Medulla oblongata (tissue), 1 donor: ENCODE measurements at regions not wholly inside any gene's neighbourhood (a gene's known extent, or its start where the extent isn't known, plus 50 kb on each side); places are given as distances from the start of the nearest gene placed in this dataset.
"Not testable (repeated sequence)": the region's sequence is repeated elsewhere in the genome, so short reads cannot be mapped to it uniquely, and the experiment has no call there.

Experiments used
- DNase-seq: peaks from one replicate; pipeline ENCODE4 v3.0.0-alpha.2; 2015; ENCODE audit errors: extremely low spot score

DNA sequence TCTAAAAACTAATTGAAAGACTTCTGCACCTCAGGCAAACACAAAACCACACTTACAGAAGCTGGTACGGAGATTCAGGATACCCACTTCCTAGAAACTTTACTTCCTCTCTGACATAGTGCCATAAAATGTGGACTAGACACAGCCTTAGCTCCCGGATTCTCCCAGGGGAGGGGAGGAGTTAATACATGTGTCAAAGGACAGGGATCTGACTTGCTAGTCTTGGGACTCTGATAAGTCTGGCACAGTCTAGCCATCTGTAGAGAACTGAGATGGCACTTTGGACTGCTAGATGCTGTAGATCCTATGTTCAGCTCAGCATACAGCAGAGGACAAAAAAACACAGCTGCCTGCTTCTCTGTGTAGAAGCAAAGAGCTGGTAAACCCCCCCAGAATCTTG is 769.8 kb upstream of the MIR17HG start:
- no peak for DNase-seq

DNA sequence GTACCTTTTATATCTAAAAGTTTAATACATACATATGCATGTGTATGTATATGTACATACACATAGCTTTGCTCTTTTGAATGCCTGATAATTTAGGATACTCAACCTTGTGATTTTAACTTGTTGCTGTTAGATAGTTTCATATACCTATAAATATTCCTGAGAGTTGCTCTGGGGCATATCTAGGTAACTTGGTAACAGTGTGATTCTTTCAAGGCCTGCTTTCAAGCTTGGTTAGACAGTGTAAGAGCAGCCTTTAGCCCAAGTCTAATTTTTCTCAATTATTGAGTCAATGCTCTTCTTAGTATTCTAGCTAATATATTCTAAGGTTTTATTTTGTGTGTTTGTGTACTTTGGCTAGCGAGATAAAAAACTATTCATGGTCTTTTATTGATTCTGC is 762.1 kb upstream of the MIR17HG start:
- no peak for DNase-seq

DNA sequence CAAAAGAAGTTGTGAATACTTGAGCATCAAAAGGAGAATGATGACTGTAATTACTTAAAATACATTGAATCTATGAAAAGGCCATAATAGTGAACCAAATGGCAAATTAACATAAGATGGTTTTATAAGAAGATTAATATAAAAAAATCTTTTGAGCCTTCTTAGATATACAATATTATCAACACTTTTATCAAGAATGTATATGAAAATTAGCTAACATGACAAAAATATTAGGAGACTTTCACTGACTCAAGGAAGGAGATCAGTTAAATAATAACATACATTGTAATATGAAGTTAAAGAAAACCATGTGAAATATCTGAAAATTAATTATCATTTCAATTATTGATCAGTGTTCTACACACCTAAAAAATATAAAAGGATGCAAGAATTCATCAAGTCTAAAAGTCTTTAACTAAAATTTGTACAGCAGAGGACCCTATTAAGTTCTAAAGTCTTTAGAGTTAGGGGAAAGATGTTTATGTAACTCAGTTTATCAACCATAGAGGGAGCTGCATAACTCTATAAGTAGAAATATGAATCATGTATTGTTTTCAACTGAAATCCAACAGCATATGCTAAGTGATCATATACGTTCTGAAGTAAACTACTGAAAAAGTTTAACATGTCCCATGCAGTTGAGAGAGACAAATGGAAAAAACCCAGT is 756.1 kb upstream of the MIR17HG start:
- DNase-seq, result no peak

GRCh38 chr13:90591927-90592268 is 755.6 kb upstream of the MIR17HG start:
- DNase-seq, result no peak

GRCh38 chr13:90592943-90593342 is 754.5 kb upstream of the MIR17HG start:
- DNase-seq, result no peak

GRCh38 chr13:90594681-90595080 is 752.8 kb upstream of the MIR17HG start:
- no peak for DNase-seq

- DNase-seq, result no peak
Measured at GRCh38 chr13:90605664-90606063, 741.8 kb upstream of the MIR17HG start.

DNA sequence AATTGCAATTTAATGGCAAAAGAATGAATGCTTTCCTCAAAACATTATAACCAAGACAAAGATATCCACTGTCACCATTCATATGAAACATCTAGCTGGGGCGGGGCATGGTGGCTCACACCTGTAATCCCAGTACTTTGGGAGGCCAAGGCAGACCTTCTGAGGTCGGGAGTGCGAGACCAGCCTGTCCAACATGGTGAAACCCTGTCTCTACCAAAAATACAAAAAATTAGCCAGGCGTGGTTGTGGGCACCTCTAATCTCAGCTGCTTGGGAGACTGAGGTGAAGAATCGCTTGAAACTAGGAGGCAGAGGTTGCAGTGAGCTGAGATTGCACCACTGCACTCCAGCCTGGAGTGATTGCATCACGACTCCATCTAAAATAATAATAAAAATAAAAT is 740.6 kb upstream of the MIR17HG start:
- not testable (repeated sequence) for DNase-seq

GRCh38 chr13:90612391-90612790 is 735.1 kb upstream of the MIR17HG start:
- no peak for DNase-seq

- DNase-seq, result no peak
Measured at GRCh38 chr13:90613076-90613795, 734.3 kb upstream of the MIR17HG start.

DNA sequence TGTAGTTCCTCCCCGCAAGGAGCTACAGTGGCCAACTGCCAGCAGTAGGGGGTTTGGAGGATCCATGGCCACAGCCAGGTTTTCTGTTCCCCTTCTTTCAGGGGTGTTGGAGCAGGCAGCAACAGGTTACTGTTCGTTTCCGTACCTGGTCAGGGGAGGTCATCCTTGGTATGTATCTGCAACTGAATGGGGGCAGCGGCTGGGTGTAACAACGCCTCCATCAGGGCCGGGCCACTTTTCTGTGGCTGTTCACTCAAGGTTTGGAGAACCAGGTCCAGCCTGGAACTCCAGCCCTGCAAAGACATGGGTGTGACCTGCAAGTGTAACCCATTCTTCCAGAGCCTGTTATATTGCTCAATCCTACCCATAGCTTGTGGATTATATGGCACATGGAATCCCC is 732.3 kb upstream of the MIR17HG start:
- no peak for DNase-seq

DNA sequence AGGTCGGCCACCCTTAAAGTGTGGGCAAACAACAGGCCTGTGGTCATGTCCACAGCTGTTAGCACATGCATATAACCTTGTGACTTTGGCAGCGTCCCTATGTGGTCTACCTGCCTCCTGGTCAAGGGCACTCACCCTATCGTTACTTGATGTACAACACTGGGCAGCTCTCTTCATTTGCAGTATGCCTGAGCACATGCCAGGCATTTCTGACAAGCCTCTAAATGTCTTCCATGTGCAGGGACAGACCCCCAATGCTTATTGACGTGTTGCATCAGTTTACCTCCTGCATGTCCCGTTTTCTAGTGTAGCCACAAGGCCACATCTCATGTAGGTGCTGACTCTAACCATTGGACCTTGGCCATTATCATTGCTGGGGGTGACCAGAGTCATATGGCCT is 731.7 kb upstream of the MIR17HG start:
- DNase-seq, result no peak

- no peak for DNase-seq
Measured at GRCh38 chr13:90618133-90618532, 729.4 kb upstream of the MIR17HG start.

GRCh38 chr13:90622541-90622940 is 724.9 kb upstream of the MIR17HG start:
- no peak for DNase-seq

- DNase-seq, result no peak
Measured at GRCh38 chr13:90623318-90624011, 724.0 kb upstream of the MIR17HG start.

GRCh38 chr13:90627813-90628212 is 719.7 kb upstream of the MIR17HG start:
- no peak for DNase-seq

DNA sequence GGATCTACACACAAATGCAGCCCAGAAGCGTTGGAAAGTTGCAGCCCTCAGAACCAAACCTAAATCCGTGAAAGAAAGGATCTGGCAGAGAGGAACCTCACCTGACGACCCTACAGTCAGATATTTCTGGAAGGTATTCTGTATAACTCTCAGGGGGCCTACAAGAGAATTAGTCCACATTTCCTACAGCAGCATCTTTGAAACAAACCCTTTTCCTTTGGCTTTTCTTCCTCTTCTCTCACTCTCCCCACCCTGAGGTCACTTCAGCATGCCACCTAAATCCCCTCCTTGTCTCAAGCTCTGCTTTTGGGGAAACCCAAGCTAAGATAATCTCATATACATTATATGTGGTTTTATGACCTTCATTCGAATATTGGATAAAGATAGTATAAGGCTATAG is 719.0 kb upstream of the MIR17HG start:
- DNase-seq, result no peak

DNA sequence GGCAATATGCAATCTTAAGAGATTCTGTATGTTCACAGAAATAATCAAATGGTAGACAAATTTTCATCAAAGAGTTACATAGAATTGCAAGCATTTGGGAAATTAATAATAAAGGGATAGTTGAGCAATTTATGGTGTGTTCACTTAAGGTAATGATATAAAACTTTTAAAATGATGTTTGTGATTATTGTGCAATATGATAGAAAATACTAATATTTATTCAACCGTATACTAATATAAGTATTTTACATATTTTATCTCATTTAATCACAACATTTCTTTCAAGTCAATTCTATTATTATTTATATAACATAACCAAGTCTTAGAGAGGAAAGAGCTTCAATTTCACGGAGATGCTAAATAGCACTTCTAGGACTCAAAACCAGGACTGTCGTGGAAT is 716.8 kb upstream of the MIR17HG start:
- no peak for DNase-seq

DNA sequence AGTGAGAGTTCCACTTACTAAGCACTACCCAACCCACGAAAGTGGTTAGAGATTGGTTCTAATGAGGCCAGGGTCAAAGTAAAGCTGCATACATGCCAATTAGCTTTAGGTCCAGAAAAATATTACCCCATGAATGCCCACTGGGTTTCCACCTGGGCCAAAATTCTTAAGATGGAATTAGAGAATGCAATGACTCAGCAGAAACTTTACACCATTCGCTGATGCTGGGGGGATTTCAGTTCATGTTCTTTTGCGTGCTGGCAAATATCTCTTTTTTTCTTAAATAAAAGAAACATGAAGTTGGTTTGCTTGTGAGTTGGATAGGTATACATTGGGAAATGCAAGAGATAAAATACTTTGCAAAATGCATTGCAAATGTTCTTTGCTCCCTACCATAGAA is 715.3 kb upstream of the MIR17HG start:
- DNase-seq, result no peak

DNA sequence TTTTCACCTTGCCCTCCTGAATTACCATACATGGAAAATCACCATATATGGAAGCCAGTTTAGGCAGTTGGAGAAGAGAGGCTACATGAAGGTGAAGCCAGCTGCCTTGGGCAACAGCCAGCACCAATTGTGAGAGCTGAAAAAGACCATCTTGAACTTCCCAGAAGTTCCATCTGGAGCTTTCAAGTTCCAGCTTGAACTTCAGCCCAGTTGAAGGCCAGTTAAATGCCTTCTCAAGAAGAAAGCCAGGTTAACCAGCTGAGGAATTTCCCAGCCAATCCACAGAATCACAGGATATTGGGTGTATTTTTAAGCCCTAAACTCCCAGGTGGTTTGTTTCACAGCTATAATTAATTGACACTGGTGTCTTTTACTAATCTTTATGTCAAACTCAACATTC is 713.6 kb upstream of the MIR17HG start:
- no peak for DNase-seq

GRCh38 chr13:90640976-90641375 is 706.5 kb upstream of the MIR17HG start:
- DNase-seq, result no peak

- DNase-seq, result no peak
Measured at GRCh38 chr13:90641884-90642283, 705.6 kb upstream of the MIR17HG start.

DNA sequence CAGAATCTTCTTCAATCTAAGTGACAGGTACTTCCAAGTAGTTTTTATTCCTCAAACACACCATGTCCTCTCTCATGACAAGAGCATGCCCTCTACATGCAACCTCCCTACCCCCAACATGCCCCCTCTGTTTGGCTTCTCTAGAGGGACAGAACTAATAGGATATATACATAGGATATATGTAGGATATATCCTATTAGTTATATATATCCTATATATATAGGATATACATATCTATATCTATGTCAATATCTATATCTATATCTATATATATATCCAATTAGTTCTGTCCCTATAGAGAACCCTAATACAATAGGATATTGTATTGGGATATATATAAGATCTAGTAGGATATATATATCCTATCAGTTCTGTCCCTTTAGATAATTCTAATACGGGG is 701.9 kb upstream of the MIR17HG start:
- DNase-seq, result no peak
